Choroid plexus epithelial cell (primary cell): ENCODE measurements at regions not wholly inside any gene's neighbourhood (a gene's known extent, or its start where the extent isn't known, plus 50 kb on each side); places are given as distances from the start of the nearest gene placed in this dataset.

Source experiments
- DNase-seq: peaks from one replicate; pipeline ENCODE4 v3.0.0-alpha.2; 2010; ENCODE audit warnings: low read depth
- H3K4me3 ChIP-seq: 2 replicates; pipeline ENCODE4 v1.5.1; 2011; ENCODE audit warnings: low read depth, mild to moderate bottlenecking, control low read depth, low read length, moderate library complexity
- TF ChIP-seq, protein P1 (sequence below): conservative IDR thresholded peaks from 2 replicates; pipeline ENCODE4 v1.5.1; 2011; ENCODE audit warnings: low read depth, mild to moderate bottlenecking, control low read depth, inconsistent platforms, low read length, moderate library complexity

DNA sequence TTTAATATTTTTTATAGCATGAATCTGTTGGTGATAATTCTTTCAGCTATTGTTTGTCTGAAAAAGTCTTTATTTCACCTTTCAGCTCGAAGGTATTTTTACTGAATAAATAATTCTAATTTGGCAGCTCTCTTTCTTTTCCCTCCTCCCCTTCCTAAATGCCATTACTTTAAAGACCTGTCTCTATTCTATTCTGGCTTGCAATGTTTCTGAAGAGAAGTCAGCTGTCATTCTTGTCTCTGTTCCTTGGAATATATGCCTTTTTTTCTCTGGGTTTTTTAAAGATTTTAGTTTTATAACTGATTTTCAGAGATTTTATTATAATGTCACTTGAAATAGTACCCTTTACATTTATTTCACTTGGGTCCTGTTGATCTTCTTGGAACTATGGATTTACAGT is 237.9 kb upstream of the DAAM1 start:
- TF ChIP-seq, protein P1, sequence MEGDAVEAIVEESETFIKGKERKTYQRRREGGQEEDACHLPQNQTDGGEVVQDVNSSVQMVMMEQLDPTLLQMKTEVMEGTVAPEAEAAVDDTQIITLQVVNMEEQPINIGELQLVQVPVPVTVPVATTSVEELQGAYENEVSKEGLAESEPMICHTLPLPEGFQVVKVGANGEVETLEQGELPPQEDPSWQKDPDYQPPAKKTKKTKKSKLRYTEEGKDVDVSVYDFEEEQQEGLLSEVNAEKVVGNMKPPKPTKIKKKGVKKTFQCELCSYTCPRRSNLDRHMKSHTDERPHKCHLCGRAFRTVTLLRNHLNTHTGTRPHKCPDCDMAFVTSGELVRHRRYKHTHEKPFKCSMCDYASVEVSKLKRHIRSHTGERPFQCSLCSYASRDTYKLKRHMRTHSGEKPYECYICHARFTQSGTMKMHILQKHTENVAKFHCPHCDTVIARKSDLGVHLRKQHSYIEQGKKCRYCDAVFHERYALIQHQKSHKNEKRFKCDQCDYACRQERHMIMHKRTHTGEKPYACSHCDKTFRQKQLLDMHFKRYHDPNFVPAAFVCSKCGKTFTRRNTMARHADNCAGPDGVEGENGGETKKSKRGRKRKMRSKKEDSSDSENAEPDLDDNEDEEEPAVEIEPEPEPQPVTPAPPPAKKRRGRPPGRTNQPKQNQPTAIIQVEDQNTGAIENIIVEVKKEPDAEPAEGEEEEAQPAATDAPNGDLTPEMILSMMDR = no peak
- H3K4me3 ChIP-seq = no peak overlapping the region

DNA sequence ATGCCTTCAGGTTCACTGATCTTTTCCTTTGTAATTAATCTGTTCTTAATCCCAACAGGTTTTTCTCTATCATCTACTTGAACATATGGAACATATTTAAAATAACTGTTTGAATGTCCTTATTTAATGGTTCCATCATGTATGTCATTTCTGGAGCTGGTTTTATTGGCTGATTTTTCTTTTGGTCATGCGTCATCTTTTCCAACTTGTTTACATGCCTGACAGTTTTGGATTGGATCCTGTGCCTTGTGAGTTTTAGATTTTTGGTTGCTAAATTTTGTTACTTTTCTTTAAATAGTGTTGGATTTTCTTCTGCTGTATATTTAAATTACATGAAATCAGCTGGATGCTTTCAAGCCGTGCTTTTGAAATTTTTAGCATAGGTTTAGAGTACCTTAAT is 237.3 kb upstream of the DAAM1 start:
- no peak for DNase-seq
- no peak overlapping the region for H3K4me3 ChIP-seq
- TF ChIP-seq, protein P1 = no peak

More for the DNA sequence above, 237.9 kb upstream of the DAAM1 start:
- DNase-seq = no peak

DNA sequence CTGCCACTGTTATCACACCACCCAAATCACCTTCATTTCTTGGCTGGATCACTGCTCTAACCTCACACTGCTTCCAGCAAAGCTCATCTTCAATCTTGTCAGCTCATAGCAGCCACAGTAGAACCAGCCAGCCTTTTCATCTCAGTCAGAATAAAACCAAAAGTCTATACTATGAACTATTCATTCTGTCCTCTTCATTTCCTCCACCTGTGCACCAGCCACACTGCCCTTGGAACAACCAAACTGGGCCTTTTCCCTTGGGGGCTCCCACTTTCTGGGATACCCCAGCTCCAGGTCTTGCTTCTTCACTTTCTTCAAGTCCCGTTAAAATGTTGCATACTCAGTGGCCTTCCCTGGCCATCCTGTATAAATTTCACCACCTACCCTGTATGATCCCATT is 234.4 kb upstream of the DAAM1 start:
- DNase-seq = no peak
- TF ChIP-seq, protein P1 = no peak
- no peak overlapping the region for H3K4me3 ChIP-seq

DNA sequence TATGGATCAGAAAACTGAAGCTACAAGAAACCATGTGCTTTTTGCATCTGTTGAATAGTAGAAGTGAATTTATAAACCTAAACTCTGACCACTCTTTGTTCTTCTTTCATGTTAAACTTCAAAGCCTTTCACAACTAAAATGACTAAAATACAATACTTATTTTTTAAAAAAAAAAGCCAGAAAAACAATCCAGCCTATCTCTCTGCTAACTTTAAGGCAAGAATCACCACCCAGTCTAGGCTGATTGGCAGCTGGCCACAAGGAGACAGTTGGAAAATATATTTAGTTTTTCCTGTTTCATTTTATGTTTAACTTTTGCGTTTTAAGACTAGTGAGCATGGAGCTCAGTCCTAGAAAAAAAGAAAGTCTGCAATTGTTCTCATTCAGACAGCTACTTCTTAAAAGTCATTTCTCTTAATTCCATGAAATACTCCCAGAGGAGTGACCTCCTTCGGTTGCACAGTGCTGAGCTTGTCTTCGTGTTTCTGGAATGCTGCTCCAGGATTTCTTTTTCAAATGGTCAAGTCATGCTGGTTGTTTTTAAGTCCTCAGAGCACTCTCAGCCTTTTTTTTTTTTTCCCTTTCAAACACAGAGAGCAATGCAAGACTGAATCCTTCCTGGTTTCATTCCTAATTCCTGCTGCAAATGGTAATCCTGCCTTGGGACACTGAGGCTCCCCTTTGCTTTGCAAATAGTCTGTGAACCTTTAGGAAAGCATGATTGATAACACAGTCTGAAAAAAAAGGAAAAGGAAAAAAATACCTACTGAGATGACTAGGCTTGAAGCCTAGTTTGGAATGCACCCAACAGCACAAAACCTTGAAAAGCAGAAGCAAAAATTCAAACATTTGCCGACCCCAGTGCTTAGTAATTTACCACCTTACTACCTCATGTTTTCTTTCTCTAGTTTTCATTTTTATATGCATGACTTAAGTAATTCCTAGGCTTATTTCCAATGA is 233.3 kb upstream of the DAAM1 start:
- TF ChIP-seq, protein P1 = no peak
- H3K4me3 ChIP-seq = no peak overlapping the region
- DNase-seq = peak; percentile 55

DNA sequence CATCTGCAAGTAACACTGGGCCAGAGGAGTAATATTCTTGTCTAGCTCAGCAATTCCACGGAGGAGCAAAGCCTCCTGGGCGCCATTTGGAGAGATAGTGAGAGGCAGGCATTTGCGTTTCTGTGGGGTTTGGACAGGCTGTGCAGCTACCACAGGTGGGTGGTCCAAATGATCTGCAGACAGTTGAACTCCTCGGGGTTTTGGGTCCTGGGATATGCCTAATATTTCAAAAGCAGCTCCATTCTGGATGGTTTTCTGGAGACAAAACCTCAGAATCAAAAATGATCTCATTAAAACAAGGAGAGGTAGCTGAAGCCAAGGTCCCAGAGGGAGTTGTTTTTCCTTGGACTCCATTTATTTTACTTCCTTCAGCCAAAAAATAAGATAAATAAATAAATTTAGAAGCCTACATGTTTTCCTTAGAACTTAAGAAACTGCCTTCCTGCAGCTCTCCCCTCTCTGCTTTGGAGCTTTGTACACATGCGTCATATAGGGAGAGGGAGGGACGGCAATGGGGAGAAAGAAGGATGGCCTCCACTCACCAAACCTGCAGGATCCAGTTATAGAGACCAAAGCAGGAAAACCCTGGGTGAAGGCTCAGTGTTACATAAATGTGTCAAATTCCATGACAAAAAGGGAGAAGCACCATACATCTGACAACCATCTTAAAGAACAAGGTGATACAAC is 227.3 kb upstream of the DAAM1 start:
- no peak overlapping the region for H3K4me3 ChIP-seq
- DNase-seq = no peak
- TF ChIP-seq, protein P1 = no peak

DNA sequence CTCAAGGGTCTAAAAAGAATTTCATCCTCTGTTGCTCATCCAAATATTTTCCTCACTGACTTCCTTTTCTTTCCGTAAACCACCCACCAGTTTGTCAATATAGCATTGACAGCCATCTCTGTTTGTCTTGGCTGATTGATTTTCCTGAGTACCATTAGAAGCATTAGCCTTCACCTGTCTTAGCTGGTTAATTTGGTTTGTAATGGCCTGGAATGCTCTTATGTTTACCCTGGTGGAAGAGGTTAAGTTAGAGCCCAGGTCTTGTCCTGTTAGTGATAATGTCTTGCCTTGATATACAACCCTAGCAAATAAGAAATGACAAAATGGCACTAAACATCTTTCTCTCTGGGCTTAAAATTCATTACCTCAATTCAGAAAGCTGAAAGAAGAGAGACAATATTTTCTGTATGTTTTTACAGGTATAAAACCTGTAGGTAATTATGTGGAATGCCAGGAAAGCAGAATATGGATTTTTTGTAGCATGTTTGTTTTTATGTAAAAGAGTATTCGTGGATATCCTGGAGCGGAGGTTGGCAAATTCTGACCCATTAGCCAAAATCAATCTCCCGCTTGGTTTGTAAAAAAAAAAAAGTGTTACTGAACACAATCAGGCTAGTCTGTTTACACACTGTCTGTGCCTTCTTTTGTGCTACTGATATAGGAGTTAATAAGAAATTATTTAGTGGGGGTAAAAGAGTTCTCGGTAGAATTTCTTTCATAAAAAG is 224.4 kb upstream of the DAAM1 start:
- TF ChIP-seq, protein P1 = no peak
- DNase-seq = no peak
- no peak overlapping the region for H3K4me3 ChIP-seq
